Occipital lobe (tissue), 1 donor: ENCODE measurements at regions not wholly inside any gene's neighbourhood (a gene's known extent, or its start where the extent isn't known, plus 50 kb on each side); places are given as distances from the start of the nearest gene placed in this dataset.

ENCODE experiments used
- DNase-seq: peaks from one replicate; lab custom pipeline; 2025; lab: John Stamatoyannopoulos, UW

DNA sequence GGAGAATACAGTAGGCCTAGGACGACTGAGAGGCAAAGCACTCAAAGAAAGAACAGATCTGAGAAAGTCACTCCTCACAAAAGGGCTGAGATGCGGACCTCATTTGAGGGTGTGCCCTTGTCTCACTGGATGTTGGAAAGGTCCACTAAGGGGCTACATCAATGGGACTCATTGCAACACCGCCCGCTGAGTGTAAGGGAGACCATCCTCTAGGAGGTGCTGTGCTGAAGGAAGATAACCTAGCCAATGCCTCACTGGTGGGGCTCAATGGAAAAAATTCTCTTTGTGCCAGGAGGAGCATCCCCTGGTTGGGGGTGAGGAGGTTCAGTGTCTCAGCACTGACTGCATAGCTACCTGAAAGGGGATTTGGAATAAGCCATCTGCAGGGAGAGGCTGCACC is 758.7 kb upstream of the CELF2 start:
- DNase-seq, result no peak

DNA sequence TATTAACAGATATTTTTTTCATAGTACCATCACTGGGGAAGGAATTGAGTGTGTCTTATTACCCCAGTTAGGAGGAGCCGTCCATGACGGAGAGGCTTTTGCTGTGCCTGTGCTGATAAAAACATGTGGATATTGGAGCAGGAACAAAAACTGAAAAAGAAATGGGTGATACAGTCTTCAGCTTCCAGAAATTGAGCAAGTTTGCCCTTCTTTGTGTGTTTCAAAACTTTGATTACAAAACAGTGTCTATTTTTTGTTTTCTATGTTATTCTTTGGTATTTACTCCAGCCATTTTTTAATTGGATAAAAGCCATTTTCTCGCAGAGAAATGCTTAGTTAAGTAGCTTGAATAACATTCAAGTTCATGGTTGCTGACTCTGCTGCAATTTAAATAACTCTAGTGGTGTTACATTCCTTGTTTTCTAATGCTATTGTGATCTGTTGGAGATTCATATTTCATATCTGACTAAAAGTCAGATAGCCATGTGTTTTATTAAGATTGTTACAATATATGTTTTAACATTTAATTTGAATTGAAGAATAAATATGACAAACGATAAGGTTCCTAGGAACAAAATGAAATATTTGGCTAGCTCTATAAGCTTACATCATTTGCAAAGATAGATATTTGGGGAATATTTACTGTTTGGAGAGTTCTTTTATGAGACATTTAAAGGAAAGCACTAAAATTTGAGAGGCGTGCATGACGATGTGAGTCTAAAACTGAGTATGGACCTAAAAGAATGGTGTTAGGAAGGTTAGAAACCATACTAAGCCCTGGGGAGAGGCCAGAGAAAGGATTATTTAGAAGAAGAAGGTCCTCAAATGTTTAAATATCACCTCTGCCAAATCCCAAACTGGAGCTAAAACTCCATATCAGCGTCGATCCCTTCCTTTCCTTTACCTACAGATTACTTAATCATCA is 747.3 kb upstream of the CELF2 start:
- no peak for DNase-seq

DNA sequence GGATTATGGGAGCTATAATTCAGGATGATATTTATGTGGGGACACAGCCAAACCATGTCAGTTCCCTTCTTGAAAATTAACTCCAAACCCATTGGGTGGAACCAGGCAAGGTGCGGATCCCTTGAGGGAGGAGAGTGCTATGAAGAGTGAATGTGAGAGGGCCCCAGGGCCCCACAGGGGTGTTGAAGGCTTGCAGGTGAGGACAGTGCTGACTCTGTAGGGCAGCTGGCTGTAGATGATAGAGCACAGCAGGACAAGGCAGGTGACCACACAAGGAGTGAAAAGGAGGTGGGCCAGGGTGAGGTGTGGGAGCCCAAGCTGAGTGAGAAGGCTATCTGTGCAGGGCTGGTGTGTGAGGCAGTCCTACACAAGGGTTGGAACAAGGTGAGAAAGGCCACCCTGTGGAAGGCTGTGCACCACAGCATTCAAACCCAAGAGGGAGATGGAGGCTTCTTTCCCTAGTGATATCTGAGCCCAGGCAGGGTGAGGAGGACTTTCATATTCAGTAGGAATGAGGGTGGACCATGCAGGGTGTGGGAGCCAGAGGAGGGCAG is 746.0 kb upstream of the CELF2 start:
- no peak for DNase-seq

DNA sequence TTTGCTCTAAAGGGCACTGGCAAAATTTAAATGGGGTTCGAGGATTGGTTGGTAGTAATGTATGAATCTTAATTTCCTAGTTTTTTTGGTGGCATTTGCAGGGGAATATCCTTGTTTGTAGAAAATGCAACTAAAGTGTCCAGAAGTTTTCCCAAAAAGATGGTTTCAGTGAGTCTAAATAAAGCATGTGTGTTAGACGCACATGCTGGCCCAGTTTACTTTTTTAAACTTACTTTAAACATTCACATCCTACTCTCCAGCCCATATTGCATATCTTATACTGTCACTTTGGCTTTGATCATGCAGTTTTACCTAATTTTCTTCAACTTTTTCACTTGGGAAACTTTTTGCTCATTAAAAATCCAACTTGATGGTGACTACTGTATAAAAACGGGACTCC is 744.0 kb upstream of the CELF2 start:
- DNase-seq, result no peak

DNA sequence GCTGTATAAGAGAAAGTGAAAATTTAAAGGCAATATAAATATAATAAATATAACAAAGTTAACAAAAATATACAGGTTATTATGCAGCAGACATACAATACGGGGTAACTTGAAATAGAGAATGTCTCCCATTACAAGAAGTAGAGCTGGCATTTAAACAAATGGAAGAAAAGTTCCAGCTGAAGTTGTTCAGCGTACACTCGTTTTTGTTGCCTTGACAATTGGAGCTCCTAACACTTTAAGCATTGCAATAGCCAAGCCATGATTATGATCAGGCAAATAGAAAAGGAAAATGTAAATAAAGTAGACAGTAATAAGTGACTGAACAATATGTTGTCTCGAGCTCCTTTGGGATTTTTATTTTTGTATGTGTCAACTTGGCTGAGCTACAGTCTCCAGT is 737.8 kb upstream of the CELF2 start:
- DNase-seq, result no peak

DNA sequence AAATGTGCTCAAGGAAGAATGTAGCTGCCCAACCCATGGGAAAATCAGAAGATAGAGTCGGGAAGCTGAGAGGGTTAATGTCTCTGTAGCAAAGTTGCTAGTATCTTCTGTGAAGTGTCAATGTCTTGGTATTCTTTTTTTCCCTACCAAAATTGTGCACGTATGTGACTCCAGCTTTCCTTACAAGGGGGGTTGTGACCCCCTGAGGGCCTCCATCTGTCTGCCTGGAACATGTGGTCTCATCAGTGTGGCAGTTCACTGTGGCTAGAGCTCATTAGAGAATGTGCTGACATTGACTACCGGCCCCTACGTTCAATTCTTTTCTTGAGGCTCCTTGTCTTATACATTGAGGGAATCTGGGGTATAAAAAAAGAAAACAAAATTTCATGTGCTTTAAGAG is 725.2 kb upstream of the CELF2 start:
- DNase-seq, result no peak

DNA sequence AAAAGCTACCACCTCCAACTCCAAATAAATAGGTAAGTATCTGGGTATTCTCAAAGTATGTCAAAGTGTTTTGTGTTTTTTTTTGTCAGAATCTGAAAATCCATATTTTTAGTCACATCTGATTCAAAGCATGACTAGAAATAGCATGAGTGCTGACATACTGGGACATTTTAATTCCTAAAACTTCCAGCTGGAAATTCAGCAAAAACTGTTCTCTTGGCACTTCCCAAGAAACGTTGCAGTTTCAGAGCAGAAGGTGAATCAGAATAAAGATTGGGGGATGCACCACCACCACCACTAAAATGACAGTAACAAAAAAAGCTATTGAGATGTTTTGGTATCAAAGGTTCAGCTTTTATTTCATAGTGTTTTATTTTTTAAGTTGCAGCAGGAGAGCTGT is 724.6 kb upstream of the CELF2 start:
- DNase-seq, result no peak

DNA sequence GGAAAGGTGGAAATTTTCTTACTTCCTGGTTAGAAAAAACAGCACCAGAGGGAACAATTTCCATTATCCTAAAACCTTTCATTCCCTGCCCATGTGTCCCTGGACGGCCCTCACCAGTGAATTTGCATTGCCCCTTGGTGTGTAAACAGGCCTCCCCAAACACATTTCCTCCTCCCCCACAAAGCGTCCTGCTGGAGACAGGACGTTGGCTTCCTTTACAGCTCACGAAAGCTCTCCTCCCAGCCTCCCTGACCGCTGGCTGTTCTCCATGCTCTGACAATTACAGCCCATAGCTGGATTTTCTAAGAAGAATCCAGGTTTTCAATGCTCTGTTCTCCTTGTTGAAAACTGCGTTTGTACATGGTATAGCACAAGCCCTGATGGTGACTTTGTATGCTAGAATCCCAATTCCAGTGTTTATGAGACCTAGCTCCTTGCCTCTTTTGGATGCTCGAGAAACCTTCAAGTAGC is 724.2 kb upstream of the CELF2 start:
- DNase-seq, result no peak

DNA sequence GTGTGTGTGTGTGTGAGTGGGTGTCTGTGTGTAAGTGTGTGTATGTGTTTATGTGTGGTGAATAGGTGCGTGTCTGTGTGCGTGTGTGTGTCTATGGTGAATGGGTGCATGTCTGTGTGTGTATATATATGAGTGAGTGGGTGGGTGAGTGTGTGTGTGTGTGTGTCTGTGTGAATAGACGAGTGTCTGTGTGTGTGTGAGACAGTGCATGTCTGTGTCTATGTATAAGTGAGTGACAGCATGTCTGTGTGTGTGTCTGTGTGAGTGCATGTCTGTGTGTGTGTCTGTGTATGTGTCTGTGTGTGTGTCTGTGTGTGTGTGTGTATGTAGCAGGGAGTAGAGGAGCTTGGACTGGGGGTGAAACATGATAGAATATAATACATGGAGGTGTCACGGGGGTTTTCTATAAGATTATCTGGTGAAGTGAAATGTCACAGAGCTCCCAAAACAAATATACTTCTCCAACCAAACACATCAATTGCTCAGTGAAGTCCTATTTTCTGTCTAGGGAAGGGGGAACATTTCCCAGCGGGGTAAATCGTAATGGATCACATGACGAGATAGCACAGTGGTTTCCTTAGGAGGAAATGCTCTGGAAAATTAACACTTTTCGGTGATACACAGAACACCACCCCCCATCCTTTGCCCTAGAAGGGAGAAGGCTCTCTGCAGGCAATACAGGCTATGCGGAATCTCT is 723.3 kb upstream of the CELF2 start:
- peak; percentile 56 for DNase-seq

DNA sequence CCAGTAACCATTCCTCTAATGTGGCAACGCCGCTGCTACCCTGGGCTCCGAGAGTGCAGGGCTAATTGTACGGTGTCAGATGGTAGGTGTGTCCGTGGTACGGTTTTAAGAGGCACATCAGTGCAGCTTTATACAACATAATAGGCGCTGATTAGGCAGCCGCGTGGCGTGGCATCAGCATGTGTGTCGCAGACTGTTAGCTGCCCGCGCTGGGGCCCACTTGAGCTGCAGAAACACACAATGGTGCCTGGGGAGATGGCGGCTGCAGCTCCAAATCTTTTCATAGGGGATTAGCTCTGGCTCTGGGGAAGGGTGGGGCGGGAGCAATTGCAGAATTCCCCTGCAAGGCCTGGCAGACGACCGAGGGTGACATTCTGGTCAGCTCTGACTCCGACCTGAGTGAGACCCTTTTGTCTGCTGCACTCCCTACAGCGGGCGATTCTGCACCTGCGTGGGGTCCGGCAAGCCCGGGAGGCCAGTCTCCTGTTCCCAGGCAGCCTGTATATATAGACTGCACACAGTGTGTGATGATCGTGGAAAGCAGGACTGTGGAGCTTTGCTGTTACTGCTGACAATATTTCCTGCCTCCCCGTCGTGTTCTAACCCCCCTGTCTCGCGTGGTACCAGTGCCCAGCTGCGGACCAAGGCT is 722.7 kb upstream of the CELF2 start:
- peak; percentile 56 for DNase-seq

DNA sequence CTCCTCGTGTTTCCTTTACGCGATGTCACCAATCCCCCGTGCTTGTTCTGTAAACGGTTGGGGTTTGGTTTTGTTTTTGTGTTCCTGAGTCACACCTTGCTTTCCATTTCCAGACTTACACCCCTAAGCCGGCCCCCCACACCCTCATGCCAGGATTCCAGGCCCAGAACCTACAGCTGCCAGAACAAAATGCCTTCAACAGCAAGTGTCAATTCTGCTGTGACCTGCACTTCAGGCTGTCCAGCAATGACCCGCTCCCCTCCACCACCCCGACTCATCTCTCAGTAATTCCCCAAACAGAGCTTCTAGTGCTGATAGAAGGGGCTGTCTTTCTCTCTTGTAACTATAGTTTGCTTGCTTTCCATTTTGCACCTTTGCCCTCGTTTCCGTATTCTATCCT is 722.1 kb upstream of the CELF2 start:
- DNase-seq, result no peak

DNA sequence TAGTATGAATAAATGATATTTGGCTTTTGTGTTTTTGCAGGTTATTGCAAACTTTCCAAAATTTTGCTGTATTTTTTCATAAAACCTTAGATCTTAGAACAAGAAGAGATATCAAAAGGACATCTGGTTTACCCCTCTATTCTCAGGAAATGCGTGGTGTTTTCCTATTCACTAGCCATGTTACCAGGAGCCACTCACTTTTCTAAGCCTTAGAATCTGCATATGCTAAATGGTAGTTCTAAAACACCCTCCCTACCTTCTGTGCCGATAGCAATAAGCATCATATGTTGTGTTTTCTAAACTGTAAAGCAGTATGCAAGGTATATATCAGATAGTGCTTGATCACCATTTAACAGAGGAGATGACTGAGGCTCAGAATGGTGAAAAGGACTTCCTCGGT is 715.0 kb upstream of the CELF2 start:
- DNase-seq, result no peak

DNA sequence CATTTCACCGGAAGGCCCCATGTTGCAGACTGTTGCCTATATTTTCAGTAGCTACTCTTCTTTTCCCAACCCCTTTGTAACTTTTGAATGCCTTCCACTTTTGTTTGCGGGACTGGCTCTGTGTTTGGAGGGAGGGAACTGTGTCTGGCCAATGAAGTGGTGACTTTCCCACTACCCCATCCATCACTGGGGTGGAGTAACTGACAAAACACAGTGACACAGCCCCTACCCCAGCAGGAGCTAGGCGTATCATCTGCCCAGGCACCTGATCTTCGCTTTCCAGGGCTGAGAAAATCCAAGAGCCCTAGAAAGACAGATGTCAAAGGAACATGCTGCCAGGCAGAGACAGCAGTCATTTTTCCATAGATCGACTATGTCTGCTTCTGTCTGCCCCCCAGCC is 710.6 kb upstream of the CELF2 start:
- DNase-seq, result no peak

DNA sequence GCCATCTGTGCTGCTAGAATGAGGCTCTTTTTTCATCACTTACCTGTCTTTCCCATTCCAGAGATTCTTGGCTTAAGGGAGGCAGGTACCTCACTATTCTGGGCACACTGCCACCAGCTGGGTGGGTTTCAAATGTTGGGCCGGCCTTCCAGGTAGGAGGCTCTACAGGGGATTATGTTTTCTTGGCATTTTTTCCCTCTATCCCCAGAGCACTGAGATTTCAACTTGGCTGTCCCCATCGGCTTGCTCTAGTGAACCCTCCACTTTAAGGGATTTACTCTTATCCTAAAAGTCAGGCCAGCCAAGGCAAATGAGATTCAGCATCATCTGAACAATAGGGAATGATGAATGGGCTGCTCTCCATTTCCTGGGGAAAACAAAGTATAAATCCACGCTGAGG is 710.1 kb upstream of the CELF2 start:
- DNase-seq, result no peak

DNA sequence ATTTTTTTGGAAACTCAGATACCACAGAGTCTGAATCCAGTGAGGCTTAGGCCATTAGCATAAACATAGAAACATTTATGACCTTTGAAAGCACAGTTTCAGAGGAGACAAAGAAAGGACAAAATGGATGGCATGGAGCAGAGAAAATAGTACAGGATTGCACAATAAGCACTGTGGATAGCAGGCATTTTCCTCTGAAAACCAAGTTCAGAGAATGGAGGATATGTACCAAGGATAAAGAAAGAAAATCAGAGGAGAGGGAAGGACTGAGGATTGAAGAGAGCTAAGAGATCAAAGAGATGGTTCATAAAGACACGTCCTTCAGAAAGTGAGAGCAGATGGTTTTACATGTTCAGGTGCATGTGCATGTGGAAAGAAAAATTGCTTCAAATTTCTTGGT is 707.2 kb upstream of the CELF2 start:
- DNase-seq, result no peak

DNA sequence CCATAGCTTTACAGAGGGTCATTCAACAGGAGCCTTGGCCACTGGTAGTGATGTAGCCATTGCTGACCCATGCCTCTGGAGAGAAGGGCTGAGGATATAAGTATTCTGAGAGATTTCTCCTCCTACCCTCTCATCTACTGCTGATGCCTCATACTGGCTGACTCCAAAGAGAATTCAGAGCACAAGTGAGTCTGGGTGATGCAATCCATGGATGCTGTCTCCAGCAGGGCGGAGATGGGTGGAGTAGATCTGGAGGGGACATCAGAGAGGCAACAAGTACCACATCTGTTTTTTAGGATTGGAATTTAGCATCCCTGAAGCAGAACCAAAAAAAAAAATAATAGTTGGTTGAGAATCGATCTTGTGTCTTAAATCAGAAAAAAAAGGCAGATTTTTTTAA is 705.7 kb upstream of the CELF2 start:
- no peak for DNase-seq

DNA sequence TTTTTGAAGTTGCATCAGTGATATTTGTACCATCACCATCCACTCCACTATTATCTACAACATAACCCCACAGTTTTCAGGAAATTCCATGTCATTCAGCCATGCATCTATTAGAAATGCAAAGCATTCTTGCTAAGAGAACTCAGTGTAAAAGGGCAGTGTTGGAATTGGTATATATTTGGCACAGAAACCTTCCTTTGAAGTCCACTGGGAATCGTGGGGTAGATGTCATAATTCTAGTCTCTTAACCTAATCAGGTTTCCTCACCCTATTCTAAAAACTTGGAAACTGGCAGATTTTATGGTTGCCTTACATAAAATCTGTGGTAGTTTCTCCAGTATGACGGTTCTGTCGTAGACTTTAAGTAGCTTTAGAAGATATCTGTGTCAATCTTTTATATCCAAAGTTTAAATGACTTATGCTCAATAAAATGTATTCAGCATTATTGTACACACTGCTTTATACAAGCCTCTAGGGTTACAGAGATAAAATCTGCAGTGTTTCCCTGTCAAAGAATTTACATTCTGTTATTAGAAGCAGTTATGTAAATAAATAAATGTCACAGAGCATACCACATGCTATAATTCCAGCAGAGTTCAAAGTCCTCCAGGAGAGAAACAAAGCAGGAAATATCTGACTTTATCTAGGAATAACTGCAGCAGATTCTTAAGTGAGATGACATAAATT is 704.4 kb upstream of the CELF2 start:
- no peak for DNase-seq

DNA sequence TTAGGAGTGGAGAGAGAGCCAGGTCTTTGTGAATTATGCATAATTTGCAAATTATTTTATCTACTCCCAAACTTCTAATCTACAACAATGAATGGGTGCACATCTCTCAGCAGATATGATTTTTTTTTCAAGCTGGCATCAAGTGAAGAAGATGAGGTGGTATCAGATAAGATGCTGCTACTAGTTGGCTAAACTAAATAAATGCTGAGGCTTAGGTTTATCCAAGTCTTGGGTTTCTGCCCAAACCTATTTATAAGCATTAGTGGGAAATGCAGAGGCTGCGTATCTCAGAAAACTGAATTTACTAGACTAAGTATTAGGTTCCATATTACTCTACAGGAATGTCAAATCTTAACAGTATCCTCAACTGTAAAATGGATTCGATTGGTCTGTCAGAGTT is 703.0 kb upstream of the CELF2 start:
- no peak for DNase-seq

DNA sequence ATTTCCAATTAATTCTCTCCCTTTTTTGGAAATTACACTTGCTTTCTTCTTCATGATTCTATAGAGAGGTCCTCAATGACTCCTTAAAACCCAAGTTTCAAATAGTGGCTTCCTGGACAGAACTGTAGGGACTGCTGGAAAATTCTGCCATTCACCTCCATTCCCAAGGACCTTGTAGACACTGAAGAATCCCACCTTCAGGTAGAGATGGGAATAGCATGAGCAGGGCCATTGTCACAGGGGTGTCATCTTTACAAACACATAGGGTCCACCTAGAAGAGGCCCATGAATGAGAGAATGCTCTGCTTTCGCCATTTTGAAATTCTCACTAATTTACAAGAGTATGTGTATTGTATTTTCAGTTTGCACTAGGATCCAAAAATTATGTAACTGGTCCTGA is 701.7 kb upstream of the CELF2 start:
- DNase-seq, result no peak

DNA sequence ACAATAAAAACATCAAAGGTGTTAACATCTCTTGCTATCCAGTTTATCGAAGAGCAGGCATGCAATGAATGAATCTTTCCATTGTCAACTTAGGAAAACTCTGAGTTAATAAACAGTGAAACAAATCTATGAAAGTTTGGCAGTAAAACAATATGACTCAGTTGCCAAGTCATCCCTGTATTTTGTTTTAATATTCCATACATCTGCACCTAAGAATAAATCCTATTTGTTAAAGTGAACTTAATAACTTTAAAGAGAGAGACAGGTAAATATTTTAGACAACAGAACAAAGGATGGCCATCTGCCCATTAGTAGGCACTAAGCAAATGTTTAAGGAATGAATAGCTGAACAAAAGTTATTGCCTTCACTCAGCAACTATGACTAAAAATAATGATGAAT is 700.5 kb upstream of the CELF2 start:
- DNase-seq, result no peak

DNA sequence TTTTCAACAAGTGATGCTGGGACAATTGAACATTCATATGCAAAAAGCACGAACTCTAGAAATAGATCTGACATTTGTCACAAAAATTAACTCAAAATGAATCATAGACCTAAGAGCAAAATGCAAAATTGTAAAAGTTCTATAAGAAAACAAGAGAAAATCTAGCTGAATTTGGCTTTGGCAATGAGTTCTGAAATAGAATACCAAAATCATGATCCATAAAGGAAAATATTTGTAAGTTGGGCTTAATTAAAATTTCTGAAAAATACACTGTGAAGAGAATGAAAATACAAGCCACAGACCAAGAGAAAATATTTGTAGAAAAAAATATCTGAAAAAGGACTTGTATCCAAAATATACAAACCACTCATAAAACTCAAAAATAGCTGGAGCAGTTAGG is 698.8 kb upstream of the CELF2 start:
- DNase-seq, result no peak

DNA sequence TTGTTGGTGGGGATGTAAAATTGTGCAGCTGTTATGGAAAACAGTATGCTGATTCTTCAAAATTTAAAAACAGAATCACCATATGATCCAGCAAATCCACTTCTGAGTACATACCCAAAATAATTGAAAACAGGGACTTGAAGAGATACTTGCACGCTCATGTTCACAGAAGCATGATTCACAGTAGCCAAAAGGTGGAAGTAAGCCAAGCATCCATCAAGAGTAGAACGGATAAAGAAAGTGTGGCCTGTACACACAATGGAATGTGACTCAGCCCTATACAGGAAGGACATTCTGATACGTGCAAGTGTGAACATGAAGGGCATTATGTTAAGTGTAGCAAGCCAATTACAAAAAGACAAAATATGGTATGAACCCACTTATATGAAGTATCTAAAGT is 696.7 kb upstream of the CELF2 start:
- no peak for DNase-seq
